Muscle of leg (tissue), 3 donors: ENCODE measurements at regions not wholly inside any gene's neighbourhood (a gene's known extent, or its start where the extent isn't known, plus 50 kb on each side); places are given as distances from the start of the nearest gene placed in this dataset.
"Not testable (repeated sequence)": the region's sequence is repeated elsewhere in the genome, so short reads cannot be mapped to it uniquely, and the experiment has no call there.

Experiments
- DNase-seq: peaks from one replicate; pipeline ENCODE4 v3.0.0; 2013
- H3K27ac ChIP-seq: one replicate; pipeline ENCODE4 v1.5.1; 2013; ENCODE audit warnings: mild to moderate bottlenecking, low read length, control low read depth
- H3K27me3 ChIP-seq: one replicate; pipeline ENCODE4 v1.6.1; 2013; ENCODE audit warnings: low read length; ENCODE audit not compliant: control insufficient read depth, insufficient read depth
- H3K36me3 ChIP-seq: one replicate; pipeline ENCODE4 v1.6.1; 2013; ENCODE audit warnings: low read length; ENCODE audit not compliant: control insufficient read depth, insufficient read depth
- H3K4me1 ChIP-seq: one replicate; pipeline ENCODE4 v1.6.1; 2013; ENCODE audit warnings: low read length; ENCODE audit not compliant: control insufficient read depth, insufficient read depth
- H3K4me3 ChIP-seq: one replicate; pipeline ENCODE4 v1.5.1; 2013; ENCODE audit warnings: low read length, control low read depth
- H3K9me3 ChIP-seq: replicated peaks from 2 replicates; pipeline ENCODE4 v1.6.1; 2013; ENCODE audit warnings: low read depth, low read length; ENCODE audit not compliant: control insufficient read depth
- WGBS: methylation state at CpG from one replicate; pipeline ENCODE4 v1.1.5; 2013; ENCODE audit warnings: missing lambda C conversion rate; ENCODE audit not compliant: insufficient coverage; 5-methylcytosine and 5-hydroxymethylcytosine counted together

DNA sequence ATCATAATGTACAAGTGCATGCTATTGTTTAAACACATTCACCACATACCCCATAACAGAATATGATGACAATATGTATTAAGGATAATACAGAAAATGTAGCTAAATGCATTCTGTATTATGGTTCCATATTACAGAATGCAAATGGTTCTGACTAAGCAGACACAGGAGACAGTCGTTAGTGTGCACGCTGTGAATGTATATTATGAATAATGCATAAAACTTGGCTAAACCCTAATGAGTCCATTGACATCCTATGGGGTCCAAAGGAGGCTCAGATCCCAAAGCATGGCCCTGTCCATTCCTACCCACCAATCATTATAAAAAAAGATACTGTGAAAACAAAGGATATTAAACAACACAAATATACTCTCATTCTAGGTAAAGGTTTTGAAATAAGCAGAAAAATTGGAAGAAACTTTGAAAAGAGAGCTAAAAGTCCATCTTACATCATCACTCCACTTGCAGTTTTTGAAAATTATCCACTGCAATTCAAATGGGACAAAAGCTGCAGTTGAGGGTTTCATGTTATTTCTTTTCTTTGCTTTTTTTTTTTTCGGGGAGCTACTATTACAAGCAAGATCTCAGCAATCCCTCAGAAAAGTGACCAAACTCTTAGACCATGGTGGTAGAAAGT, 415.1 kb downstream of the BCAT1 start:
- DNase-seq = no peak
- no CpG with 5 or more reads among the region's 3 CpGs for WGBS
- Histone ChIP-seq H3K27me3 (no peaks in the 10 kb centered on the region), H3K9me3 (no peaks in the 10 kb centered on the region), H3K27ac (no peak overlapping the region), H3K4me3 (no peak overlapping the region), H3K36me3 (no peaks in the 10 kb centered on the region), H3K4me1 (no peaks in the 10 kb centered on the region)

DNA sequence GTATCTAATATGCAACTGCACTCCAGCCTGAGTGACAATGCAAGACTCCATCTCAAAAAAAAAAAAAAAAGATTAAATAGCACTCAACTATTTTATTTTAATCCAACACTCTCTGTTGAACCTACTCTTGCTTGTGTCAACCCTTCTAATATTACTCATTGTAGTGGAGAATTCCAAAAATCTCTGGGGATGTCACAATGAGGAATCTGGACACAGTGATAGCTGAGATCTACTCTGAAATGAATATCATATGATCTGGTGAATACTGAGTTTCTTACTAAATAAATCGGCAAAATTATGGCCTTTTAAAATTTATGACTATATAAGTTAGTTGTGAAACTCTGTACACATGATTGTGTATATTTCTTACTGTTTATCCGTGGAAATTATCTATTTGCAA, 418.2 kb downstream of the BCAT1 start:
- Histone ChIP-seq H3K27me3 (no peaks in the 10 kb centered on the region), H3K36me3 (no peaks in the 10 kb centered on the region), H3K4me1 (no peaks in the 10 kb centered on the region), H3K4me3 (no peak overlapping the region), H3K9me3 (no peaks in the 10 kb centered on the region), H3K27ac (no peak overlapping the region)
- no peak for DNase-seq
- no CpG with 5 or more reads among the region's 2 CpGs for WGBS

DNA sequence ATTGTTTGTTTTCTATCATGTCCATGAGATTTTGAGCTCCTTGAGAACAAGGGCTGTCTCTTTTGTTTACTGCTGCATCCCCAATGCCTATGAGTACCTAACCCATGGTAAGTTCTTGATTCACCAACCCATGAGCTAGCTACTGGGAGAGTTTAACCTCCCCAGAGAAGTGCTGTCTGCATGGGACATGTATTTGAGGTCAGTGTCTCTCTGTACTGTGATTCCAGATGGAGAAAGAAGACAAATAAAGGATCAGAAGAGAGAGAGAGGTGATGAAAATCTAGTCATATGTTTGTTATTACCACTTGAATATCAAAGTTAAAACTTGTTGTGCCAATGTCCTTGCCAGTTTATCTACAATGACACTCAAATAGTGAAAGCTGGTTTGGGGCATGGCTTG, 421.8 kb downstream of the BCAT1 start:
- no peaks in the 10 kb centered on the region for H3K27me3 ChIP-seq
- no peaks in the 10 kb centered on the region for H3K36me3 ChIP-seq
- H3K9me3 ChIP-seq = no peaks in the 10 kb centered on the region
- no peak overlapping the region for H3K4me3 ChIP-seq
- no peak for DNase-seq
- H3K27ac ChIP-seq = no peak overlapping the region
- H3K4me1 ChIP-seq = no peaks in the 10 kb centered on the region

DNA sequence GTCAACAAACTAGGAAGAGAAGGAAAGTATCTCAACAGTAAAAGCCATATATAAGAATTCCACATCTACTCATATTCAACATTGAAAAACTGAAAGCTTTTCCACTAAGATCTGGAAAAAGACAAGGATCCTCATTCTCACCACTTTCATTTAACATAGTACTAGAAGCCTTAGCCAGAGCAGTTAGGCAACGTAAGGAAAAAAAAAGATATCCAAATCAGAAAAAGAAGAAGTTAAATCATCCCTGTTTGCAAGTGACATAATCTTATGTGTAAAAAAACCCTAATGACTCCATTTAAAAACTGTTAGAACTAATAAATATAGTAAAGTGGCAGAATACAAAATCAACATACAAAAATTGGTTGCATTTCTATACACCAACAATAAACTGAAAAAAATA, 426.2 kb downstream of the BCAT1 start:
- Histone ChIP-seq H3K9me3 (peaks cover 8% of the 10 kb centered on the region), H3K4me3 (no peak overlapping the region), H3K27ac (no peak overlapping the region), H3K27me3 (no peaks in the 10 kb centered on the region), H3K4me1 (no peaks in the 10 kb centered on the region), H3K36me3 (no peaks in the 10 kb centered on the region)
- WGBS = no CpG with 5 or more reads among the region's 1 CpG
- no peak for DNase-seq

DNA sequence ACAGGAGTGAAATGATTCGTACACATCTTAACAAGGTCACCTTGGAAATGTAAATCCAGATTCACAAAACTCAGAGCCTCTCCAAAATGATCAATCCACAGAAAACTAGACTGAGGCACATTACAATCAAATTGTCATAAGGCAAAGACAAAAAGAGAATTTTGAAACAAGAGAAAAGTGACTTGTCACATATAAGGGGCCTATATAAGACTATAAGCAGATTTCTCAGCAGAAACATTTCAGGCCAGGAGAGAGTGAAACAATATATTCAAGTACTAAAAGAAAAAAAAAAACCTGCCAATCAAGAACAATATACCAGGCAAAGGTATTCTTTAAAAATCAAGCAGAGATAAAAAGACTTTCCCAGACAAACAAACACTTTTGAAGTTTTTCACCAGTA, 429.1 kb downstream of the BCAT1 start:
- WGBS = no CpG with 5 or more reads among the region's 1 CpG
- no peaks in the 10 kb centered on the region for H3K27me3 ChIP-seq
- no peak overlapping the region for H3K4me3 ChIP-seq
- DNase-seq = no peak
- H3K27ac ChIP-seq = no peak overlapping the region
- H3K36me3 ChIP-seq = no peaks in the 10 kb centered on the region
- H3K4me1 ChIP-seq = no peaks in the 10 kb centered on the region
- H3K9me3 ChIP-seq = peaks cover 8% of the 10 kb centered on the region

DNA sequence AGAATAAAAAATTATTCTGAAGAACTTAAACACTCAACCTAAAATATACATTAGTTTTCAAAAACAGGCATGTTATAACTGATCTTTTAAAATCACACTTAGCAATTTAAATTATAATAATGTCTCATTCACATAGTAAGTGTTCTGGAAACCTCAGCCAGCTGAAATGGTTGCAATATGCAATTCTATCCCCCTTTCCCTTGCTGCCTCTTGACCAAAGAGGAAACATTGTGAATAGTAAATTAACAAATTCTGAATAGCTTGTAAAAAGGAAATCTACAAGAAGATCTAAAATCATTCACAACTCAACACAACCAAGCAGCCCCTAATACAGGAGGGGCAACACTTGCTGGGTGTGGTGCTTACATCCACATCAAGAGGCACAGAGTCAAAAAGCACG, 431.9 kb downstream of the BCAT1 start:
- peaks cover 8% of the 10 kb centered on the region for H3K9me3 ChIP-seq
- no peak for DNase-seq
- no peaks in the 10 kb centered on the region for H3K36me3 ChIP-seq
- 40% methylated on average over 1 of the region's 1 CpG for WGBS
- no peaks in the 10 kb centered on the region for H3K27me3 ChIP-seq
- no peaks in the 10 kb centered on the region for H3K4me1 ChIP-seq
- H3K4me3 ChIP-seq = no peak overlapping the region
- H3K27ac ChIP-seq = no peak overlapping the region

DNA sequence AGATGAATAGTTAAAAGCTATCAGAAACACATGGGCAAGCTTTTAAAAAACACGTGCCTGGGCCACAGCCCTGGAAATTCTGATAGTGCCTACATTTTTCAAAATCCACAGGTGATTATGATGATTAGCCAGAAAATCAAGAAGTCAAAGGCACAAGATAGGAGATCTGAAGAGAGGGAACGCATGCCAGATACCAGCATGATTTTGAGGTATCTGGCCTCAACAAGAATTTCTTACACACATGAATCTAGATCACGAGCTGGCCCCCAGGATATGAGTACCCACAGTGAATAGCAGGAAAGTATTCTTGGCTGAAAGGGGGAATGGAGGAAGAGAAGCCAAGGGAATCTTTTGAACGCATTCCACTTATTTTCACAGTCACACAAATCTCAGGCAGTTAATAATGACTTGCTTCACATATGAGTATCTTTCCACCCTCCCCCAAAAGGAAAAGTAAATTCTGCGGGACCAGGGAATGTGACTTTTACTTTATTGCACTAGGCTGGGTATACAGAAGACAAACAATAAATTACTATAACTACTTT, 438.2 kb downstream of the BCAT1 start:
- Histone ChIP-seq H3K4me3 (no peak overlapping the region), H3K4me1 (no peaks in the 10 kb centered on the region), H3K27me3 (no peaks in the 10 kb centered on the region), H3K9me3 (no peaks in the 10 kb centered on the region), H3K36me3 (no peaks in the 10 kb centered on the region), H3K27ac (no peak overlapping the region)
- WGBS = no CpG with 5 or more reads among the region's 5 CpGs
- DNase-seq = no peak

DNA sequence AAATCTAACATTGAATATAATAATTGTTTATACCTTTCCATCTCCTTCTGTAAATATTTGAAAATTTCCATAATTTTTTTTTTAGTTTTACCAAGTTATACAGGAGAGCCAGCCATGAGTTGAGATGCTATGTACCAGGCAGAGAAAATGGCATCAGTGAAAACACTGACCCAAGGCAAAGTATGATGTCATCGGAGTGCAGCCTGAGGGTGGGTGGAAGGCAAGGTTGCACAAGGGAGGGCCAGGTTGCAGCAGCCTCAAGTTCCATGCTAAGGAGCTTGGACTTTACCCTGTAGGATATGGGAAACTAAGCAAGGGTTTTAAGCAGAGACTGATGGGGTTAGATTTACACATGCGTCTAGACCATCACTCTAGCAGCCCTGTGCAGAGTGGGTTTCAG, 441.1 kb downstream of the BCAT1 start:
- no peak overlapping the region for H3K4me3 ChIP-seq
- WGBS = 81% methylated on average over 2 of the region's 2 CpGs
- no peaks in the 10 kb centered on the region for H3K27me3 ChIP-seq
- no peaks in the 10 kb centered on the region for H3K9me3 ChIP-seq
- no peak overlapping the region for H3K27ac ChIP-seq
- no peaks in the 10 kb centered on the region for H3K36me3 ChIP-seq
- no peaks in the 10 kb centered on the region for H3K4me1 ChIP-seq
- DNase-seq = no peak

DNA sequence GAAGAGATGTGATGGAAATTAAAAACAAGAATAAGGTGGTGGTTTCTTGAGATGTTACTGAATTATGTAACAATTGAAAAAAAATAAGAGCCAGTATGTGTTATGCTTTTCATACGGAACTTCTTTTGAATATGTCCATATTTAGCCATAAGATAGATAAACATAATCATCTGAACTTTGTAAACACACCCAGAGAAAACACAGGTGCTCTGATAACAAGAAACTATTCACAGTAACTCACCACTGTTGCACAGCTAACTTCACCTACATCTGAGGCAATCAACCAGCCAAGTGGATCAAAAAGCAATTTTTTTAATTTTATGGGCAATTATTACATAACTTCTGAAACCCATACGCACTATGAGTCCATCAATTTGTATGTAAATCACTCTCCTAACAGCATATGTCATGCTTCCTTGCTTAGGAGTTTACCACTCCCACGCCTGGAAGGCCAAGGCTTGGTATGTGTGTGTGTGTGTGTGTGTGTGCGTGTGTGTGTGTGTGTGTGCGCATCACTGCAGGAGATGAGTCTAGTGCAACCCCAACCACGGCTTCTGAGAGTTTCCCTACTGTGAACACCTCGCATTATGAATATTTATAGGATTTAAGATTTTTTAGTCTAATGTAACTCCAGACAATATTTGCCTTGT, 443.4 kb downstream of the BCAT1 start:
- DNase-seq = no peak
- Histone ChIP-seq H3K27me3 (no peaks in the 10 kb centered on the region), H3K4me3 (no peak overlapping the region), H3K4me1 (no peaks in the 10 kb centered on the region), H3K27ac (no peak overlapping the region), H3K9me3 (no peaks in the 10 kb centered on the region), H3K36me3 (no peaks in the 10 kb centered on the region)
- WGBS = no CpG with 5 or more reads among the region's 7 CpGs

DNA sequence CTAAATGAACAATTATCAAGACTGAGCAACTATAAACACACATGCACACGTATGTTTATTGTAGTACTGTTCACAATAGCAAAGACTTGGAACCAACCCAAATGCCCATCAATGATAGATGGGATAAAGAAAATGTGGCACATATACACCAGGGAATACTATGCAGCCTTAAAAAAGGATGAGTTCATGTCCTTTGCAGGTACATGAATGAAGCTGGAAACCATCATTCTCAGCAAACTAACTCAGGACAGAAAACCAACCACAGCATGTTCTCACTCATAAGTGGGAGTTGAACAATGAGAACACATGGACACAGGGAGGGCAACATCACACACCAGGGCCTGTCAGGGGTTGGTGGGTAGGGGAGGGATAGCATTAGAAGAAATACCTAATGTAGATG, 445.4 kb downstream of the BCAT1 start:
- DNase-seq, H3K9me3 ChIP-seq, H3K27me3 ChIP-seq, H3K36me3 ChIP-seq, H3K4me3 ChIP-seq, H3K4me1 ChIP-seq, H3K27ac ChIP-seq: not testable (repeated sequence)
- no CpG with 5 or more reads among the region's 1 CpG for WGBS
